ENCODE measurements at regions not wholly inside any gene's neighbourhood (a gene's known extent, or its start where the extent isn't known, plus 50 kb on each side); places are given as distances from the start of the nearest gene placed in this dataset.

GRCh38 chr6:48979085-48979484 is 484.0 kb downstream of the MMUT start:
- ChIA-PET POLR2A (no interaction called here), CTCF (no interaction called here)
- Mint-ChIP-seq H3K4me1 (no peaks in the 10 kb centered on the region), H3K9me3 (peaks cover 0 to 9% (median 5%) of the 10 kb centered on the region in 5 donors), H3K27ac (no peak overlapping the region), H3K27me3 (no peaks in the 10 kb centered on the region), H3K36me3 (no peaks in the 10 kb centered on the region), H3K4me3 (no peak overlapping the region)
- no peaks in the 10 kb centered on the region for H3K4me1 ChIP-seq (ENCODE audit: insufficient read depth, low read length)
- H3K27ac ChIP-seq (ENCODE audit: low read depth, low read length): no peak overlapping the region
- no peaks in the 10 kb centered on the region for H3K27me3 ChIP-seq (ENCODE audit: insufficient read depth, low read length, poor library complexity, severe bottlenecking)
- no peak overlapping the region for H3K4me3 ChIP-seq (ENCODE audit: low read length)
- DNase-seq: no peak
- H3K36me3 ChIP-seq (ENCODE audit: insufficient read depth, low read length): no peaks in the 10 kb centered on the region
- no peaks in the 10 kb centered on the region for H3K9me3 ChIP-seq (ENCODE audit: low read length)

GRCh38 chr6:48978016-48978415 is 485.0 kb downstream of the MMUT start:
- no peaks in the 10 kb centered on the region for H3K4me1 Mint-ChIP-seq
- Histone ChIP-seq H3K27ac (ENCODE audit: low read depth, low read length) (no peak overlapping the region), H3K4me1 (ENCODE audit: insufficient read depth, low read length) (no peaks in the 10 kb centered on the region), H3K9me3 (ENCODE audit: low read length) (no peaks in the 10 kb centered on the region), H3K4me3 (ENCODE audit: low read length) (no peak overlapping the region), H3K27me3 (ENCODE audit: insufficient read depth, low read length, poor library complexity, severe bottlenecking) (no peaks in the 10 kb centered on the region), H3K36me3 (ENCODE audit: insufficient read depth, low read length) (no peaks in the 10 kb centered on the region)
- CTCF ChIA-PET: no interaction called here
- H3K27me3 Mint-ChIP-seq: no peaks in the 10 kb centered on the region
- no peak overlapping the region for H3K27ac Mint-ChIP-seq
- DNase-seq: no peak
- H3K9me3 Mint-ChIP-seq: peaks cover 0 to 9% (median 5%) of the 10 kb centered on the region in 5 donors
- H3K36me3 Mint-ChIP-seq: no peaks in the 10 kb centered on the region
- H3K4me3 Mint-ChIP-seq: no peak overlapping the region
- POLR2A ChIA-PET: no interaction called here

DNA sequence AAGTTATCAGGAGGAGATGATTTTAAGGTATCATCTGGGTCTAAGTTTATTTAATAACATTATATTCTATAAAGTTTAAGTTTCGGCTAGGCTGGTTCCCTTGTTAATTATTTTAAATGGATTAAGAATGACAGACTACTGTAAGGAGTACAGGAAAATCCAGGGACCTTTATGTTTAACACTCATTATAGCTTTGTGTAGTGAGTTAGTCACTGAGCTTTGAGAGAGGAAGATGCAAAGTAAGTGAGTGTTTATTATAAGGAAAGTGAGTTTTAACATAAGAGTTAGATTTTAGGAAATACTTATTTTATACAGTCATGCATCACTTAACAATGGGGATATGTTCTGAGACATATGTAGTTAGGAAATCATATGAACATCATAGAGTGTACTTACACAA is 485.5 kb downstream of the MMUT start:
- no peaks in the 10 kb centered on the region for H3K4me1 ChIP-seq (ENCODE audit: insufficient read depth, low read length)
- H3K27me3 Mint-ChIP-seq: no peaks in the 10 kb centered on the region
- CTCF ChIA-PET: no interaction called here
- H3K36me3 ChIP-seq (ENCODE audit: insufficient read depth, low read length): no peaks in the 10 kb centered on the region
- no peak overlapping the region for H3K4me3 Mint-ChIP-seq
- POLR2A ChIA-PET: no interaction called here
- H3K36me3 Mint-ChIP-seq: no peaks in the 10 kb centered on the region
- H3K9me3 ChIP-seq (ENCODE audit: low read length): no peaks in the 10 kb centered on the region
- peaks cover 0 to 9% (median 5%) of the 10 kb centered on the region in 5 donors for H3K9me3 Mint-ChIP-seq
- H3K4me1 Mint-ChIP-seq: no peaks in the 10 kb centered on the region
- no peak overlapping the region for H3K27ac ChIP-seq (ENCODE audit: low read depth, low read length)
- DNase-seq: no peak
- no peaks in the 10 kb centered on the region for H3K27me3 ChIP-seq (ENCODE audit: insufficient read depth, low read length, poor library complexity, severe bottlenecking)
- no peak overlapping the region for H3K4me3 ChIP-seq (ENCODE audit: low read length)
- no peak overlapping the region for H3K27ac Mint-ChIP-seq

DNA sequence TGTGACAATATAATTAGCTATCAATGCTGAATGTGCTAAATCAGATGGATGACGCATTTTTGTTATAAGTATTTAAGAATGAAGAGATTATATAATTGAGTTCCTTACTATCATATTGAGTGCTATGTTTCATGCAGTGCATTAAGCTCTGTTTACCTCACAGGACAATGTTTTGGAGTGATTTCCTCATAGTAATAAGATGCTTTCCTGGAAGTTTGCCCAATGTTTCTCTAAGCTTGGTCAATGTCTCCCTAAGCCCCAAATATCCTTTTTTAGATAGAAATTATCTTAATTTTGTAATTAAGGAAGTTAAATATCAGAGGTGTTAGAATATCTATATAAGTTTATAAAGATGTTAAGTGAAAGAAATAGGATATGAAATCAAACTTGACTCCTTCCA is 489.6 kb downstream of the MMUT start:
- no peaks in the 10 kb centered on the region for H3K36me3 ChIP-seq (ENCODE audit: insufficient read depth, low read length)
- no peak overlapping the region for H3K27ac ChIP-seq (ENCODE audit: low read depth, low read length)
- ChIA-PET CTCF (no interaction called here), POLR2A (no interaction called here)
- no peaks in the 10 kb centered on the region for H3K4me1 ChIP-seq (ENCODE audit: insufficient read depth, low read length)
- Mint-ChIP-seq H3K36me3 (no peaks in the 10 kb centered on the region), H3K9me3 (peaks cover 0 to 7% (median 0%) of the 10 kb centered on the region in 5 donors), H3K4me1 (no peaks in the 10 kb centered on the region), H3K4me3 (no peak overlapping the region), H3K27ac (no peak overlapping the region), H3K27me3 (no peaks in the 10 kb centered on the region)
- no peaks in the 10 kb centered on the region for H3K9me3 ChIP-seq (ENCODE audit: low read length)
- no peak overlapping the region for H3K4me3 ChIP-seq (ENCODE audit: low read length)
- H3K27me3 ChIP-seq (ENCODE audit: insufficient read depth, low read length, poor library complexity, severe bottlenecking): no peaks in the 10 kb centered on the region
- no peak for DNase-seq

- no peak overlapping the region for H3K27ac Mint-ChIP-seq
Observed at GRCh38 chr6:48961781-48962415, 501.2 kb downstream of the MMUT start.

GRCh38 chr6:48959251-48960060 is 503.6 kb downstream of the MMUT start:
- CTCF ChIA-PET: no interaction called here
- Mint-ChIP-seq H3K27ac (no peak overlapping the region), H3K36me3 (no peaks in the 10 kb centered on the region), H3K9me3 (peaks cover 3 to 21% (median 7%) of the 10 kb centered on the region in 5 donors), H3K4me1 (no peaks in the 10 kb centered on the region), H3K27me3 (no peaks in the 10 kb centered on the region), H3K4me3 (no peak overlapping the region)
- no peak overlapping the region for H3K4me3 ChIP-seq (ENCODE audit: low read length)
- no peaks in the 10 kb centered on the region for H3K27me3 ChIP-seq (ENCODE audit: insufficient read depth, low read length, poor library complexity, severe bottlenecking)
- no peaks in the 10 kb centered on the region for H3K36me3 ChIP-seq (ENCODE audit: insufficient read depth, low read length)
- no peak overlapping the region for H3K27ac ChIP-seq (ENCODE audit: low read depth, low read length)
- POLR2A ChIA-PET: no interaction called here
- H3K4me1 ChIP-seq (ENCODE audit: insufficient read depth, low read length): no peaks in the 10 kb centered on the region
- H3K9me3 ChIP-seq (ENCODE audit: low read length): no peaks in the 10 kb centered on the region
- DNase-seq: no peak

More at GRCh38 chr6:48961781-48962415, 501.2 kb downstream of the MMUT start:
- Mint-ChIP-seq H3K4me1 (no peaks in the 10 kb centered on the region), H3K36me3 (no peaks in the 10 kb centered on the region), H3K27me3 (no peaks in the 10 kb centered on the region), H3K9me3 (peaks cover 3 to 16% (median 7%) of the 10 kb centered on the region in 5 donors), H3K4me3 (no peak overlapping the region)
- Histone ChIP-seq H3K27ac (ENCODE audit: low read depth, low read length) (no peak overlapping the region), H3K4me1 (ENCODE audit: insufficient read depth, low read length) (no peaks in the 10 kb centered on the region), H3K9me3 (ENCODE audit: low read length) (no peaks in the 10 kb centered on the region), H3K27me3 (ENCODE audit: insufficient read depth, low read length, poor library complexity, severe bottlenecking) (no peaks in the 10 kb centered on the region), H3K36me3 (ENCODE audit: insufficient read depth, low read length) (no peaks in the 10 kb centered on the region), H3K4me3 (ENCODE audit: low read length) (no peak overlapping the region)
- ChIA-PET CTCF (no interaction called here), POLR2A (no interaction called here)
- no peak for DNase-seq

- no peak overlapping the region for H3K27ac ChIP-seq (ENCODE audit: low read depth, low read length)
- POLR2A ChIA-PET: no interaction called here
- CTCF ChIA-PET: no interaction called here
Observed at GRCh38 chr6:48957781-48958180, 505.3 kb downstream of the MMUT start.

DNA sequence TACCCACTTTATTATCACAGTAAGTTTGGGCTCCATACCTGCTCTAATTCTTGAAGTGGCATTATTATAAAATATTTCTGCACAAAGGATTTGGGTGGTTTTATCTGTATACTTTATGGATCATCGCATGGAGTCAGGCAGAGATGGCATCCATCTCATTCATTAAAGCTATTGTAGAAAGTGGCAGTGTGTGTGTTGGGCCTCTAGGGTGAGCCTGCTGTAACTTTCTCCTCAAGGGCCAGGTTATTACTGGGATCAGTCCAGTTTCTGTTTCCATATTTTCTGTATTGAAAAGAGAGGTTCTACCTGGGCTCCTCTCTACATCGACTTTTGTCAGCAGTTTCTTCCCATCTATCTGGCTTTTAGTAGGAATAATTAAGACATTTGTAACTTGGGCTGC is 511.1 kb downstream of the MMUT start:
- no peak overlapping the region for H3K27ac Mint-ChIP-seq
- Histone ChIP-seq H3K4me1 (ENCODE audit: insufficient read depth, low read length) (no peaks in the 10 kb centered on the region), H3K27me3 (ENCODE audit: insufficient read depth, low read length, poor library complexity, severe bottlenecking) (no peaks in the 10 kb centered on the region), H3K36me3 (ENCODE audit: insufficient read depth, low read length) (no peaks in the 10 kb centered on the region), H3K27ac (ENCODE audit: low read depth, low read length) (no peak overlapping the region), H3K9me3 (ENCODE audit: low read length) (no peaks in the 10 kb centered on the region), H3K4me3 (ENCODE audit: low read length) (no peak overlapping the region)
- ChIA-PET CTCF (no interaction called here), POLR2A (no interaction called here)
- H3K9me3 Mint-ChIP-seq: peaks cover 3 to 34% (median 6%) of the 10 kb centered on the region in 5 donors
- no peaks in the 10 kb centered on the region for H3K4me1 Mint-ChIP-seq
- H3K27me3 Mint-ChIP-seq: no peaks in the 10 kb centered on the region
- H3K36me3 Mint-ChIP-seq: no peaks in the 10 kb centered on the region
- no peak overlapping the region for H3K4me3 Mint-ChIP-seq
- no peak for DNase-seq

More at GRCh38 chr6:48957781-48958180, 505.3 kb downstream of the MMUT start:
- no peak for DNase-seq
- H3K4me3 ChIP-seq (ENCODE audit: low read length): no peak overlapping the region
- no peaks in the 10 kb centered on the region for H3K4me1 Mint-ChIP-seq
- no peak overlapping the region for H3K27ac Mint-ChIP-seq
- no peak overlapping the region for H3K4me3 Mint-ChIP-seq
- no peaks in the 10 kb centered on the region for H3K27me3 ChIP-seq (ENCODE audit: insufficient read depth, low read length, poor library complexity, severe bottlenecking)
- peaks cover 4 to 34% (median 10%) of the 10 kb centered on the region in 5 donors for H3K9me3 Mint-ChIP-seq
- H3K4me1 ChIP-seq (ENCODE audit: insufficient read depth, low read length): no peaks in the 10 kb centered on the region
- no peaks in the 10 kb centered on the region for H3K36me3 Mint-ChIP-seq
- no peaks in the 10 kb centered on the region for H3K9me3 ChIP-seq (ENCODE audit: low read length)
- no peaks in the 10 kb centered on the region for H3K36me3 ChIP-seq (ENCODE audit: insufficient read depth, low read length)
- H3K27me3 Mint-ChIP-seq: no peaks in the 10 kb centered on the region

All from CD8-positive, alpha-beta memory T cell (primary cell).